ENCODE measurements at regions not wholly inside any gene's neighbourhood (a gene's known extent, or its start where the extent isn't known, plus 50 kb on each side); places are given as distances from the start of the nearest gene placed in this dataset.

GRCh38 chr3:130841357-130841756 is 52.5 kb upstream of the ATP2C1 start:
- peak; percentile 5 for DNase-seq (ENCODE audit: low read depth)

DNA sequence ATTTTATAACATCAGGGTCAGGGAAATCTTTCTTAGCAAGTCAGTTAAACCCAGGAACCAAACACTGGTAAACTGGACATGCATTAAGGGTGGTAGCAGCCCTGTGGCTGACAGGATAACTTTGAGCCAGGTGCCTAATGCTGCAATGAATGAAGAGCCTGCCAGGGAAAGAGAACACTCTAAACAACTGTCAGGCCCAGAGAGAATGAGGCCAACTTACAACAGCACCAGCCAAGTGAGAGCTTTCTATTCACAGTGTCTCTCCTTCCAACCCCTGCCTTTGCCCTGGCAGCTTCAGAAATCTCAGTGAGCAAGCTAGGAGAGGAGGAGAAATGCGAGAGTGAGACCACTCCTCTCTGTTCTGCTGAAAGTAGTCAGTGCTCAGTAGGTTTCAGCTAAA is 50.4 kb upstream of the ATP2C1 start:
- no peak for DNase-seq (ENCODE audit: low read depth)

All from EH (cell line).